ENCODE measurements at regions not wholly inside any gene's neighbourhood (a gene's known extent, or its start where the extent isn't known, plus 50 kb on each side); places are given as distances from the start of the nearest gene placed in this dataset.

GRCh38 chr10:104589431-104589830 lies 51.7 kb upstream of the SORCS3 start:
- no peak for ATAC-seq
- intact Hi-C loops (cut with DNase I) = no loop called here

GRCh38 chr10:104589871-104590270 lies 51.2 kb upstream of the SORCS3 start:
- Histone ChIP-seq H3K4me1 (no peaks in the 10 kb centered on the region), H3K27me3 (peaks cover 0 to 30% (median 5%) of the 10 kb centered on the region in 7 donors), H3K9me3 (no peaks in the 10 kb centered on the region), H3K36me3 (no peaks in the 10 kb centered on the region), H3K4me3 (no peak overlapping the region), H3K27ac (no peak overlapping the region)
- ATAC-seq (no peak), DNase-seq (no peak)
- 77 to 87% methylated on average over 4 of the region's 4 CpGs for WGBS, 2 donors
- no peak for TF ChIP-seq CTCF (IDR thresholded peaks at IDR 0.05)
- intact Hi-C loops (cut with DNase I) = no loop called here

More at GRCh38 chr10:104589431-104589830, 51.7 kb upstream of the SORCS3 start:
- Histone ChIP-seq H3K4me1 (no peaks in the 10 kb centered on the region), H3K9me3 (no peaks in the 10 kb centered on the region), H3K36me3 (no peaks in the 10 kb centered on the region), H3K27me3 (peaks cover 0 to 32% (median 4%) of the 10 kb centered on the region in 7 donors), H3K4me3 (no peak overlapping the region), H3K27ac (no peak overlapping the region)
- no peak for TF ChIP-seq CTCF (IDR thresholded peaks at IDR 0.05)
- DNase-seq = no peak
- WGBS, 2 donors = 50 to 60% methylated on average over 4 of the region's 4 CpGs
